ENCODE measurements at regions not wholly inside any gene's neighbourhood (a gene's known extent, or its start where the extent isn't known, plus 50 kb on each side); places are given as distances from the start of the nearest gene placed in this dataset.

- Histone ChIP-seq H4K91ac (replicated peaks; ENCODE audit: insufficient read length, low read length) (no peak overlapping the region), H2BK12ac (ENCODE audit: low read depth, low read length) (no peak overlapping the region), H4K5ac (ENCODE audit: insufficient read length, low read depth, low read length) (no peak overlapping the region), H3K18ac (ENCODE audit: extremely low read depth, low read length) (no peak overlapping the region), H3K23ac (ENCODE audit: insufficient read length) (no peak overlapping the region), H3K4me3 (ENCODE audit: extremely low read depth in 1 of 4, insufficient read depth in 2 of 4, low read depth in 3 of 4, low read length in 4 of 4) (no peak overlapping the region), H3K4me2 (ENCODE audit: insufficient read depth in 1 of 2, low read depth in 2 of 2, low read length in 2 of 2) (no peak overlapping the region), H3K9me3 (ENCODE audit: insufficient read depth in 2 of 2, low read depth in 1 of 2, low read length in 1 of 2) (no peaks in the 10 kb centered on the region), H3K79me1 (ENCODE audit: low read depth, low read length) (no peaks in the 10 kb centered on the region), H3K4me1 (replicated peaks in 1 of 4; ENCODE audit: control insufficient read depth in 3 of 4, insufficient read depth in 4 of 4, low read length in 3 of 4) (peaks cover 0 to 5% (median 0%) of the 10 kb centered on the region in 4 experiments; a peak in 1 of 7 replicates), H3K56ac (replicated peaks; ENCODE audit: insufficient read length, low read depth, low read length) (no peak overlapping the region), H2AFZ (ENCODE audit: low read length) (no peak overlapping the region), H3K27ac (ENCODE audit: low read depth, low read length) (no peak overlapping the region), H3K79me2 (ENCODE audit: control insufficient read depth in 1 of 2, insufficient read depth in 2 of 2, low read length in 2 of 2) (no peaks in the 10 kb centered on the region), H4K8ac (ENCODE audit: extremely low read depth, insufficient read depth, low read length) (no peak overlapping the region), H3K4ac (replicated peaks; ENCODE audit: insufficient read length, low read depth, low read length) (no peak overlapping the region), H2BK5ac (ENCODE audit: low read depth, low read length) (no peak overlapping the region), H2BK120ac (replicated peaks; ENCODE audit: low read depth, low read length) (no peak overlapping the region), H2AK5ac (ENCODE audit: low read depth, low read length) (no peak overlapping the region), H4K20me1 (replicated peaks in 1 of 2; ENCODE audit: control insufficient read depth in 1 of 2, insufficient read depth in 2 of 2, low read length in 2 of 2) (no peaks in the 10 kb centered on the region), H2BK15ac (ENCODE audit: low read length) (no peak overlapping the region), H3K36me3 (ENCODE audit: control insufficient read depth in 2 of 4, insufficient read depth in 4 of 4, low read length in 3 of 4) (no peaks in the 10 kb centered on the region), H3K23me2 (ENCODE audit: low read depth, low read length) (no peaks in the 10 kb centered on the region), H3K14ac (ENCODE audit: insufficient read length) (no peak overlapping the region), H3K9ac (replicated peaks in 1 of 4; ENCODE audit: extremely low read depth in 1 of 4, low read depth in 3 of 4, low read length in 3 of 4) (no peak overlapping the region), H3K27me3 (replicated peaks in 1 of 4; ENCODE audit: control insufficient read depth in 3 of 4, extremely low read depth in 1 of 4, insufficient read depth in 3 of 4, low read length in 3 of 4) (no peaks in the 10 kb centered on the region), H2BK20ac (ENCODE audit: low read length) (no peak overlapping the region)
- no peak for DNase-seq (ENCODE audit: low read depth in 1 of 2, low spot score in 2 of 2)
- ChIA-PET POLR2A (ENCODE audit: partially characterized antibody) (no interaction called here), CTCF (ENCODE audit: partially characterized antibody) (interaction anchor here (0.8 kb wide), 1 partner anchor 180 kb away, joined by 4 read pairs; no protein-coding TSS in a partner anchor)
- 91% methylated on average over 2 of the region's 2 CpGs; no CpG with 5 or more reads in 1 of the 2 experiments for WGBS, 2 experiments (ENCODE audit: extremely low coverage in 1 of 2, insufficient coverage in 1 of 2, insufficient read length in 1 of 2, insufficient replicate concordance in 2 of 2, low coverage in 1 of 2, low lambda C conversion rate in 2 of 2, missing lambda C conversion rate in 1 of 2)
- TF ChIP-seq ZNF274 (IDR thresholded peaks at IDR 0.05; ENCODE audit: borderline replicate concordance, extremely low read depth, low read length) = no peak
- TF ChIP-seq YY1 (IDR thresholded peaks at IDR 0.05; ENCODE audit: low read depth, low read length) = no peak
- TF ChIP-seq POLR2A (IDR thresholded peaks at IDR 0.05; ENCODE audit: control extremely low read depth in 1 of 2, low read depth in 2 of 2, low read length in 2 of 2) = no peak
- TF ChIP-seq RBBP5 (IDR thresholded peaks at IDR 0.05; ENCODE audit: borderline replicate concordance, low read depth, low read length) = no peak
- TF ChIP-seq SIN3A (conservative IDR thresholded peaks at IDR 0.05 in 1 of 2, IDR thresholded peaks at IDR 0.05 in 1 of 2; ENCODE audit: low read depth in 1 of 2, low read length in 2 of 2) = no peak
- no peak for TF ChIP-seq SIX5 (IDR thresholded peaks at IDR 0.05; ENCODE audit: low read depth, low read length)
- peak; percentile 55 for TF ChIP-seq MAFK (IDR thresholded peaks at IDR 0.05; ENCODE audit: low read depth, low read length)
- no peak for TF ChIP-seq SP1 (IDR thresholded peaks at IDR 0.05; ENCODE audit: low read depth, low read length)
- no peak for FAIRE-seq
Observed at GRCh38 chr11:129298988-129299387, 76.7 kb upstream of the BARX2 start.

Measured in H1 (cell line).